ENCODE measurements at regions not wholly inside any gene's neighbourhood (a gene's known extent, or its start where the extent isn't known, plus 50 kb on each side); places are given as distances from the start of the nearest gene placed in this dataset.

- TF ChIP-seq, protein P1, sequence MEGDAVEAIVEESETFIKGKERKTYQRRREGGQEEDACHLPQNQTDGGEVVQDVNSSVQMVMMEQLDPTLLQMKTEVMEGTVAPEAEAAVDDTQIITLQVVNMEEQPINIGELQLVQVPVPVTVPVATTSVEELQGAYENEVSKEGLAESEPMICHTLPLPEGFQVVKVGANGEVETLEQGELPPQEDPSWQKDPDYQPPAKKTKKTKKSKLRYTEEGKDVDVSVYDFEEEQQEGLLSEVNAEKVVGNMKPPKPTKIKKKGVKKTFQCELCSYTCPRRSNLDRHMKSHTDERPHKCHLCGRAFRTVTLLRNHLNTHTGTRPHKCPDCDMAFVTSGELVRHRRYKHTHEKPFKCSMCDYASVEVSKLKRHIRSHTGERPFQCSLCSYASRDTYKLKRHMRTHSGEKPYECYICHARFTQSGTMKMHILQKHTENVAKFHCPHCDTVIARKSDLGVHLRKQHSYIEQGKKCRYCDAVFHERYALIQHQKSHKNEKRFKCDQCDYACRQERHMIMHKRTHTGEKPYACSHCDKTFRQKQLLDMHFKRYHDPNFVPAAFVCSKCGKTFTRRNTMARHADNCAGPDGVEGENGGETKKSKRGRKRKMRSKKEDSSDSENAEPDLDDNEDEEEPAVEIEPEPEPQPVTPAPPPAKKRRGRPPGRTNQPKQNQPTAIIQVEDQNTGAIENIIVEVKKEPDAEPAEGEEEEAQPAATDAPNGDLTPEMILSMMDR (IDR thresholded peaks at IDR 0.05; ENCODE audit: control extremely low read depth, extremely low read depth, low read depth, missing control alignments): no peak
- ChIA-PET POLR2A (no interaction called here), CTCF (interaction anchor here (0.7 to 1.6 kb wide), 2 partner anchors 10 to 17 kb away, joined by 3 to 10 read pairs; no protein-coding TSS in a partner anchor)
- no peak for DNase-seq (ENCODE audit: extremely low spot score)
These were observed 309.9 kb upstream of the THBS1 start for GRCh38 chr15:39270934-39271333.

DNA sequence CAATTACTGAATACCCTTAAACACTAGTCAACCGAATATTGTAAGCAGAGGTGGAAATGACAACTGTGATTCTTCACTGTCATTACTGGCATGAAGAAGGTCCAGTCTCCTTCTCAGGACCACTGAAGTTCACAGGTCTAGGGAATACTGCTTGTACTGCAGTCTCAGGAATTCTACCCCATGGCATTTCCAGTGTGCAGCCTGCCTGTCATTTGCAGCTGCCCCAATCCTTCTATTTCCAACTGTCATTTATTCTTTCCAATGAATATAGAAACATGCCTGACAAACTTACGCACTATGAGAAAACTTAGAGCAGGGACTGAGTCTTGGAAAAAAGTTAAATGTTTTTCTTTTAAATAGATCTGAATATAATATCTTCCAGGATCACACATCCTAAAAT, 308.0 kb upstream of the THBS1 start:
- CTCF ChIA-PET: no interaction called here
- DNase-seq (ENCODE audit: extremely low spot score): no peak
- TF ChIP-seq, protein P1 (IDR thresholded peaks at IDR 0.05; ENCODE audit: control extremely low read depth, extremely low read depth, low read depth, missing control alignments): no peak
- POLR2A ChIA-PET: no interaction called here

- TF ChIP-seq, protein P1 (IDR thresholded peaks at IDR 0.05; ENCODE audit: control extremely low read depth, extremely low read depth, low read depth, missing control alignments): no peak
- ChIA-PET CTCF (interaction anchor here (0.9 to 1.5 kb wide), 2 partner anchors 8 to 24 kb away, joined by 3 to 5 read pairs; no protein-coding TSS in a partner anchor), POLR2A (no interaction called here)
- no peak for DNase-seq (ENCODE audit: extremely low spot score)
These were observed 307.0 kb upstream of the THBS1 start for GRCh38 chr15:39273717-39274411.

- TF ChIP-seq, protein P1 (IDR thresholded peaks at IDR 0.05; ENCODE audit: control extremely low read depth, extremely low read depth, low read depth, missing control alignments): no peak
- ChIA-PET CTCF (interaction anchor here (1.5 to 1.6 kb wide), 2 partner anchors 10 to 123 kb away, joined by 4 to 5 read pairs; no protein-coding TSS in a partner anchor), POLR2A (no interaction called here)
- DNase-seq (ENCODE audit: extremely low spot score): no peak
These were observed 305.8 kb upstream of the THBS1 start for GRCh38 chr15:39275066-39275465.

DNA sequence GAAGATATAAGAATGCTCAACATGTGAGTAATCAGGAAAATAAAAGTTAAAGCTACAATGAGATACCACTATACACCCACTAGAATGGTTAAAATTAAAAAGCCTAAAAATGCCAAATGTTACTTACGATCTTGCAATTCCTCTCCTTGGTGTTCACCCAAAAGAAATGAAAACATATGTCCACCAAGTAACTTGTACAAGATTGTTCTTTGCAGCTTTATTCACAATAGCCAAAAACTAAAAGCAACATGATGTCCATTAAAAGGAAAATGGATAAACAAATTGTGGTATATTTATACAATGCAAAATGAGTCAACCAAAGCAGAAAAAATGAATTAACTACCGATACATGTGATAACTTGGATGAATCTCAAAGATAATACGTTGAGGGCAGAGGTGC, 301.6 kb upstream of the THBS1 start:
- TF ChIP-seq, protein P1 (IDR thresholded peaks at IDR 0.05; ENCODE audit: control extremely low read depth, extremely low read depth, low read depth, missing control alignments): no peak
- no peak for DNase-seq (ENCODE audit: extremely low spot score)
- POLR2A ChIA-PET: no interaction called here
- CTCF ChIA-PET: no interaction called here

GRCh38 chr15:39281094-39281493, 299.8 kb upstream of the THBS1 start:
- CTCF ChIA-PET: no interaction called here
- no peak for DNase-seq (ENCODE audit: extremely low spot score)

More at GRCh38 chr15:39281094-39281493, 299.8 kb upstream of the THBS1 start:
- TF ChIP-seq, protein P1 (IDR thresholded peaks at IDR 0.05; ENCODE audit: control extremely low read depth, extremely low read depth, low read depth, missing control alignments): no peak
- POLR2A ChIA-PET: no interaction called here

Data from GM10248 (cell line).